HEK293 (cell line): ENCODE measurements at regions not wholly inside any gene's neighbourhood (a gene's known extent, or its start where the extent isn't known, plus 50 kb on each side); places are given as distances from the start of the nearest gene placed in this dataset.

Experiments used
- CTCF ChIA-PET: fragments of 350-600 bp; formaldehyde crosslinking; extraction: SDS; loops from one replicate; lab custom pipeline; 2021; ENCODE audit warnings: antibody characterized with exemption; lab: Yijun Ruan, JAX
- POLR2A ChIA-PET: fragments of 300-600 bp; formaldehyde crosslinking; extraction: SDS; loops from one replicate; lab custom pipeline; 2020; ENCODE audit warnings: antibody characterized with exemption, inconsistent platforms; lab: Yijun Ruan, JAX
- H3K27ac ChIP-seq: fragments of 200-500 bp; sonication (Bioruptor generic); 2 replicates; pipeline ENCODE4 v1.5.1; 2014; ENCODE audit warnings: low read depth, low read length, control low read depth, inconsistent platforms; ENCODE audit errors: extremely low read depth
- H3K36me3 ChIP-seq, 2 experiments: fragments of 200-500 bp in 1 of 2; sonication (Bioruptor generic) in 1 of 2; 1 replicate in 1 of 2; 2 replicates in 1 of 2; pipeline ENCODE4 v1.5.1; 2014 to 2017; ENCODE audit warnings: inconsistent platforms in 2 of 2, low read length in 2 of 2; ENCODE audit not compliant: control insufficient read depth in 2 of 2, insufficient read depth in 1 of 2
- H3K4me1 ChIP-seq: fragments of 200-500 bp; sonication (Bioruptor generic); 2 replicates; pipeline ENCODE4 v1.5.1; 2014; ENCODE audit warnings: mild to moderate bottlenecking, low read length, inconsistent platforms; ENCODE audit not compliant: control insufficient read depth, insufficient read depth
- H3K4me3 ChIP-seq: 2 replicates; pipeline ENCODE4 v1.5.1; 2011; ENCODE audit warnings: low read depth, mild to moderate bottlenecking, control low read depth, low read length, moderate library complexity
- H3K9me3 ChIP-seq: fragments of 200-500 bp; sonication (Bioruptor generic); 2 replicates; pipeline ENCODE4 v1.5.1; 2014; ENCODE audit warnings: low read depth, low read length, inconsistent platforms; ENCODE audit not compliant: control insufficient read depth, insufficient read depth
- BCL6B ChIP-seq: fragments of 450-650 bp; formaldehyde crosslinking; IDR thresholded peaks from 2 replicates; pipeline ENCODE4 v1.5.1; 2017; ENCODE audit warnings: missing biosample characterization, missing genetic modification characterization
- GLIS1 ChIP-seq: fragments of 450-650 bp; formaldehyde crosslinking; IDR thresholded peaks from 2 replicates; pipeline ENCODE4 v1.5.1; 2016; ENCODE audit warnings: missing biosample characterization, missing genetic modification characterization
- HIC1 ChIP-seq: fragments of 450-650 bp; formaldehyde crosslinking; IDR thresholded peaks from 2 replicates; pipeline ENCODE4 v1.5.1; 2016; ENCODE audit warnings: missing biosample characterization, missing genetic modification characterization
- KLF9 ChIP-seq: fragments of 450-650 bp; formaldehyde crosslinking; IDR thresholded peaks from 2 replicates; pipeline ENCODE4 v1.5.1; 2016; ENCODE audit warnings: missing biosample characterization, missing genetic modification characterization, low read depth
- MYNN ChIP-seq: fragments of 450-650 bp; formaldehyde crosslinking; IDR thresholded peaks from 2 replicates; pipeline ENCODE4 v1.5.1; 2016; ENCODE audit warnings: missing biosample characterization, missing genetic modification characterization, borderline replicate concordance
- RBAK ChIP-seq: fragments of 450-650 bp; formaldehyde crosslinking; IDR thresholded peaks from 2 replicates; pipeline ENCODE4 v1.5.1; 2016; ENCODE audit warnings: missing biosample characterization, missing genetic modification characterization
- SCRT2 ChIP-seq: fragments of 450-650 bp; formaldehyde crosslinking; IDR thresholded peaks from 2 replicates; pipeline ENCODE4 v1.5.1; 2016; ENCODE audit warnings: missing biosample characterization, missing genetic modification characterization
- SP2 ChIP-seq: fragments of 450-650 bp; formaldehyde crosslinking; IDR thresholded peaks from 2 replicates; pipeline ENCODE4 v1.5.1; 2016; ENCODE audit warnings: missing biosample characterization, missing genetic modification characterization
- ZBTB20 ChIP-seq: fragments of 450-650 bp; formaldehyde crosslinking; IDR thresholded peaks from 2 replicates; pipeline ENCODE4 v1.5.1; 2016; ENCODE audit warnings: missing biosample characterization, missing genetic modification characterization
- ZNF18 ChIP-seq: fragments of 450-650 bp; formaldehyde crosslinking; IDR thresholded peaks from 2 replicates; pipeline ENCODE4 v1.5.1; 2016; ENCODE audit warnings: missing biosample characterization, missing genetic modification characterization
- ZNF184 ChIP-seq: fragments of 450-650 bp; IDR thresholded peaks from 2 replicates; pipeline ENCODE4 v1.5.1; 2018; ENCODE audit warnings: missing biosample characterization, mild to moderate bottlenecking, missing genetic modification characterization
- ZNF26 ChIP-seq: fragments of 450-650 bp; formaldehyde crosslinking; IDR thresholded peaks from 2 replicates; pipeline ENCODE4 v1.5.1; 2016; ENCODE audit warnings: missing biosample characterization, missing genetic modification characterization
- ZNF302 ChIP-seq: fragments of 450-650 bp; formaldehyde crosslinking; IDR thresholded peaks from 2 replicates; pipeline ENCODE4 v1.5.1; 2016; ENCODE audit warnings: missing biosample characterization, missing genetic modification characterization, low read depth
- ZNF391 ChIP-seq: fragments of 450-650 bp; formaldehyde crosslinking; IDR thresholded peaks from 2 replicates; pipeline ENCODE4 v1.5.1; 2016; ENCODE audit warnings: low read depth, missing biosample characterization, missing genetic modification characterization, borderline replicate concordance
- ZNF404 ChIP-seq: fragments of 450-650 bp; formaldehyde crosslinking; IDR thresholded peaks from 2 replicates; pipeline ENCODE4 v1.5.1; 2017; ENCODE audit warnings: missing biosample characterization, missing genetic modification characterization
- ZNF423 ChIP-seq: fragments of 450-650 bp; formaldehyde crosslinking; IDR thresholded peaks from 2 replicates; pipeline ENCODE4 v1.5.1; 2016; ENCODE audit warnings: missing biosample characterization, missing genetic modification characterization
- ZNF426 ChIP-seq: fragments of 450-650 bp; formaldehyde crosslinking; IDR thresholded peaks from 2 replicates; pipeline ENCODE4 v1.5.1; 2017; ENCODE audit warnings: missing biosample characterization, missing genetic modification characterization, mild to moderate bottlenecking, inconsistent platforms, moderate library complexity
- ZNF488 ChIP-seq: fragments of 450-650 bp; formaldehyde crosslinking; IDR thresholded peaks from 2 replicates; pipeline ENCODE4 v1.5.1; 2016; ENCODE audit warnings: missing biosample characterization, missing genetic modification characterization
- ZNF513 ChIP-seq: fragments of 450-650 bp; IDR thresholded peaks from 2 replicates; pipeline ENCODE4 v1.5.1; 2018; ENCODE audit warnings: missing biosample characterization, missing genetic modification characterization

GRCh38 chr7:46806856-46807255 is 775.1 kb downstream of the TNS3 start (continued):
- TF ChIP-seq ZNF18 (tag by site-specific recombination) = no peak
- no peak for TF ChIP-seq ZNF391 (tag by site-specific recombination)
- TF ChIP-seq RBAK (tag by site-specific recombination) = no peak
- TF ChIP-seq ZNF26 (tag by site-specific recombination) = no peak
- TF ChIP-seq ZNF423 (tag by site-specific recombination) = no peak
- no peak for TF ChIP-seq SCRT2 (tag by site-specific recombination)
- TF ChIP-seq ZNF404 = no peak
- no peak for TF ChIP-seq HIC1 (tag by site-specific recombination)
- no peak for TF ChIP-seq KLF9
- TF ChIP-seq, all 188 proteins: peak for 0

- H3K9me3 ChIP-seq = no peaks in the 10 kb centered on the region
- H3K36me3 ChIP-seq = no peaks in the 10 kb centered on the region
- CTCF ChIA-PET = interaction anchor here (0.6 kb wide), 1 partner anchor 376 kb away, joined by 3 read pairs; no protein-coding TSS in a partner anchor
- no peak overlapping the region for H3K27ac ChIP-seq
- POLR2A ChIA-PET = no interaction called here
- H3K4me3 ChIP-seq = no peak overlapping the region
- TF ChIP-seq ZBTB20 (tag by site-specific recombination) = no peak
- no peak for TF ChIP-seq BCL6B (tag by site-specific recombination)
- no peak for TF ChIP-seq ZNF426 (tag by site-specific recombination)
- TF ChIP-seq MYNN (tag by site-specific recombination) = no peak
- TF ChIP-seq SP2 (tag by site-specific recombination) = no peak
- no peaks in the 10 kb centered on the region for H3K4me1 ChIP-seq
Measured at GRCh38 chr7:46802479-46802878, 779.4 kb downstream of the TNS3 start.

GRCh38 chr7:46791188-46791587 is 790.7 kb downstream of the TNS3 start:
- no peaks in the 10 kb centered on the region for H3K4me1 ChIP-seq
- H3K9me3 ChIP-seq = no peaks in the 10 kb centered on the region
- no peak overlapping the region for H3K4me3 ChIP-seq
- CTCF ChIA-PET = no interaction called here
- no peak overlapping the region for H3K27ac ChIP-seq
- TF ChIP-seq ZNF423 (tag by site-specific recombination) (no peak), ZNF184 (no peak), ZNF513 (tag by site-specific recombination) (no peak), ZNF488 (no peak), ZNF302 (tag by site-specific recombination) (no peak), GLIS1 (tag by site-specific recombination) (no peak)
- TF ChIP-seq, all 188 proteins: peak for 0
- POLR2A ChIA-PET = no interaction called here
- no peaks in the 10 kb centered on the region for H3K36me3 ChIP-seq
